ENCODE measurements at regions not wholly inside any gene's neighbourhood (a gene's known extent, or its start where the extent isn't known, plus 50 kb on each side); places are given as distances from the start of the nearest gene placed in this dataset.

DNA sequence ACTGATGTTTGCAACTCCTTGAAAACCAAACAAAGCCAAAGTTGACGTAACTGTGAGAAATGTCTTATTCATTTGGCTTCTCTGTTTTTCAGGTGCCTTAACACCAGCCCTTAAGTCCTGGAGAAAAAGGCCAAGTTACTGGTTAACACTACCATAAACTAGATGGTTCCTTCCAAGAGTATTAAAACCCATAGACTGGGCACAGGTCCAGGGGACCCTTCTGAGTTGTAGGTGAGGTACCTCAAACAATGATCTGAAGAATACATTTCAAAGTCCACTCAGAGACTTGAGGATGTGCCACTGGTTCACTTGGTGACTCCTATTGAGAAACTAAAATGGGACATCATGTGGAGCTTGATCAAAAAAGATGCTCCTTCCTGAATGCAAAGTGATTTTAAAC, 87.0 kb downstream of the NKX6-1 start:
- no peaks in the 10 kb centered on the region for H4K20me1 ChIP-seq (replicated peaks; ENCODE audit: control insufficient read depth, insufficient read depth, low read length)
- no TSS peak for BruUV-seq (replicated peaks)
- H3K4me2 ChIP-seq (ENCODE audit: insufficient read depth, low read length): no peak overlapping the region
- H3K9me3 ChIP-seq (replicated peaks; ENCODE audit: control insufficient read depth, insufficient read depth, low read depth, low read length): no peaks in the 10 kb centered on the region
- intact Hi-C loops (cut with micrococcal nuclease): no loop called here
- H3K27ac ChIP-seq (ENCODE audit: extremely low read depth, low read depth, low read length): no peak overlapping the region
- no peak overlapping the region for H2AFZ ChIP-seq (ENCODE audit: low read depth, low read length)
- no peaks in the 10 kb centered on the region for H3K9me1 ChIP-seq (ENCODE audit: control insufficient read depth, insufficient read depth, low read length)
- in situ Hi-C loops (cut with MboI): no loop called here
- no peaks in the 10 kb centered on the region for H3K27me3 ChIP-seq (ENCODE audit: control insufficient read depth in 2 of 2, insufficient read depth in 2 of 2, low read length in 2 of 2)
- DNase-seq (ENCODE audit: extremely low read depth in 1 of 4, low spot score in 3 of 4) (no peak), FAIRE-seq (no peak), ATAC-seq (no peak)
- ChIA-PET CTCF (ENCODE audit: low intra/inter-chr PET ratio) (no interaction called here), POLR2A (no interaction called here)
- WGBS (ENCODE audit: insufficient coverage, low coverage, missing lambda C conversion rate): 0% methylated on average over 1 of the region's 1 CpG
- H3K9ac ChIP-seq (ENCODE audit: insufficient read depth in 1 of 2, low read depth in 2 of 2, low read length in 2 of 2): no peak overlapping the region
- H3K79me2 ChIP-seq (ENCODE audit: control insufficient read depth, insufficient read depth, low read length): no peaks in the 10 kb centered on the region
- no peaks in the 10 kb centered on the region for H3K4me1 ChIP-seq (replicated peaks in 1 of 2; ENCODE audit: control insufficient read depth in 2 of 2, insufficient read depth in 2 of 2, low read length in 2 of 2)
- no peak overlapping the region for H3K4me3 ChIP-seq
- H3K36me3 ChIP-seq (ENCODE audit: control insufficient read depth, insufficient read depth, low read length): no peaks in the 10 kb centered on the region
- TF ChIP-seq ZNF165 (CRISPR knock-in tag; IDR thresholded peaks at IDR 0.05; ENCODE audit: borderline replicate concordance) (no peak), ZFP30 (CRISPR knock-in tag; IDR thresholded peaks at IDR 0.05; ENCODE audit: borderline replicate concordance) (no peak), ESRRA (IDR thresholded peaks at IDR 0.05; ENCODE audit: borderline replicate concordance, low read depth) (no peak), ZNF766 (CRISPR knock-in tag; conservative IDR thresholded peaks at IDR 0.05) (no peak), ZNF408 (CRISPR knock-in tag; IDR thresholded peaks at IDR 0.05; ENCODE audit: low read depth) (no peak), ZFX (CRISPR knock-in tag; IDR thresholded peaks at IDR 0.05) (no peak)
- TF ChIP-seq, protein P1, sequence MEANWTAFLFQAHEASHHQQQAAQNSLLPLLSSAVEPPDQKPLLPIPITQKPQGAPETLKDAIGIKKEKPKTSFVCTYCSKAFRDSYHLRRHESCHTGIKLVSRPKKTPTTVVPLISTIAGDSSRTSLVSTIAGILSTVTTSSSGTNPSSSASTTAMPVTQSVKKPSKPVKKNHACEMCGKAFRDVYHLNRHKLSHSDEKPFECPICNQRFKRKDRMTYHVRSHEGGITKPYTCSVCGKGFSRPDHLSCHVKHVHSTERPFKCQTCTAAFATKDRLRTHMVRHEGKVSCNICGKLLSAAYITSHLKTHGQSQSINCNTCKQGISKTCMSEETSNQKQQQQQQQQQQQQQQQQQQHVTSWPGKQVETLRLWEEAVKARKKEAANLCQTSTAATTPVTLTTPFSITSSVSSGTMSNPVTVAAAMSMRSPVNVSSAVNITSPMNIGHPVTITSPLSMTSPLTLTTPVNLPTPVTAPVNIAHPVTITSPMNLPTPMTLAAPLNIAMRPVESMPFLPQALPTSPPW (CRISPR knock-in tag; IDR thresholded peaks at IDR 0.05): no peak
- TF ChIP-seq, protein P2, sequence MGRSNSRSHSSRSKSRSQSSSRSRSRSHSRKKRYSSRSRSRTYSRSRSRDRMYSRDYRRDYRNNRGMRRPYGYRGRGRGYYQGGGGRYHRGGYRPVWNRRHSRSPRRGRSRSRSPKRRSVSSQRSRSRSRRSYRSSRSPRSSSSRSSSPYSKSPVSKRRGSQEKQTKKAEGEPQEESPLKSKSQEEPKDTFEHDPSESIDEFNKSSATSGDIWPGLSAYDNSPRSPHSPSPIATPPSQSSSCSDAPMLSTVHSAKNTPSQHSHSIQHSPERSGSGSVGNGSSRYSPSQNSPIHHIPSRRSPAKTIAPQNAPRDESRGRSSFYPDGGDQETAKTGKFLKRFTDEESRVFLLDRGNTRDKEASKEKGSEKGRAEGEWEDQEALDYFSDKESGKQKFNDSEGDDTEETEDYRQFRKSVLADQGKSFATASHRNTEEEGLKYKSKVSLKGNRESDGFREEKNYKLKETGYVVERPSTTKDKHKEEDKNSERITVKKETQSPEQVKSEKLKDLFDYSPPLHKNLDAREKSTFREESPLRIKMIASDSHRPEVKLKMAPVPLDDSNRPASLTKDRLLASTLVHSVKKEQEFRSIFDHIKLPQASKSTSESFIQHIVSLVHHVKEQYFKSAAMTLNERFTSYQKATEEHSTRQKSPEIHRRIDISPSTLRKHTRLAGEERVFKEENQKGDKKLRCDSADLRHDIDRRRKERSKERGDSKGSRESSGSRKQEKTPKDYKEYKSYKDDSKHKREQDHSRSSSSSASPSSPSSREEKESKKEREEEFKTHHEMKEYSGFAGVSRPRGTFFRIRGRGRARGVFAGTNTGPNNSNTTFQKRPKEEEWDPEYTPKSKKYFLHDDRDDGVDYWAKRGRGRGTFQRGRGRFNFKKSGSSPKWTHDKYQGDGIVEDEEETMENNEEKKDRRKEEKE (IDR thresholded peaks at IDR 0.05; ENCODE audit: borderline replicate concordance in 1 of 2, control insufficient read depth in 1 of 2, low read depth in 2 of 2, low read length in 1 of 2): no peak
- TF ChIP-seq, protein P3, sequence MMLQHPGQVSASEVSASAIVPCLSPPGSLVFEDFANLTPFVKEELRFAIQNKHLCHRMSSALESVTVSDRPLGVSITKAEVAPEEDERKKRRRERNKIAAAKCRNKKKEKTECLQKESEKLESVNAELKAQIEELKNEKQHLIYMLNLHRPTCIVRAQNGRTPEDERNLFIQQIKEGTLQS (IDR thresholded peaks at IDR 0.05): no peak
- TF ChIP-seq, protein P3 (CRISPR knock-in tag; conservative IDR thresholded peaks at IDR 0.05): no peak
- TF ChIP-seq, protein P4, sequence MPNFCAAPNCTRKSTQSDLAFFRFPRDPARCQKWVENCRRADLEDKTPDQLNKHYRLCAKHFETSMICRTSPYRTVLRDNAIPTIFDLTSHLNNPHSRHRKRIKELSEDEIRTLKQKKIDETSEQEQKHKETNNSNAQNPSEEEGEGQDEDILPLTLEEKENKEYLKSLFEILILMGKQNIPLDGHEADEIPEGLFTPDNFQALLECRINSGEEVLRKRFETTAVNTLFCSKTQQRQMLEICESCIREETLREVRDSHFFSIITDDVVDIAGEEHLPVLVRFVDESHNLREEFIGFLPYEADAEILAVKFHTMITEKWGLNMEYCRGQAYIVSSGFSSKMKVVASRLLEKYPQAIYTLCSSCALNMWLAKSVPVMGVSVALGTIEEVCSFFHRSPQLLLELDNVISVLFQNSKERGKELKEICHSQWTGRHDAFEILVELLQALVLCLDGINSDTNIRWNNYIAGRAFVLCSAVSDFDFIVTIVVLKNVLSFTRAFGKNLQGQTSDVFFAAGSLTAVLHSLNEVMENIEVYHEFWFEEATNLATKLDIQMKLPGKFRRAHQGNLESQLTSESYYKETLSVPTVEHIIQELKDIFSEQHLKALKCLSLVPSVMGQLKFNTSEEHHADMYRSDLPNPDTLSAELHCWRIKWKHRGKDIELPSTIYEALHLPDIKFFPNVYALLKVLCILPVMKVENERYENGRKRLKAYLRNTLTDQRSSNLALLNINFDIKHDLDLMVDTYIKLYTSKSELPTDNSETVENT (CRISPR knock-in tag; IDR thresholded peaks at IDR 0.05): no peak

All from K562 (cell line).